Natural killer cell (primary cell): ENCODE measurements at regions not wholly inside any gene's neighbourhood (a gene's known extent, or its start where the extent isn't known, plus 50 kb on each side); places are given as distances from the start of the nearest gene placed in this dataset.

ENCODE experiments used
- ATAC-seq, 3 donors: fragments of 150-1000 bp in 2 of 3; fragments of 200-7000 bp in 1 of 3; cut with Tn5 transposase; 1 replicate in 1 of 3; 2 replicates in 2 of 3; pipeline ENCODE4 v1.10.0; 2021; ENCODE audit warnings: mild to moderate bottlenecking in 2 of 3, moderate library complexity in 2 of 3
- DNase-seq, 2 donors: peaks; one replicate each; pipeline versions ENCODE4 v3.0.0 to v3.0.0-alpha.2; 2013 to 2021; ENCODE audit warnings: mixed read lengths in 1 of 2
- H3K27ac ChIP-seq: one replicate; pipeline ENCODE4 v1.5.1; 2013; ENCODE audit warnings: mild to moderate bottlenecking, low read length
- H3K27me3 ChIP-seq: one replicate; pipeline ENCODE4 v1.6.1; 2013; ENCODE audit warnings: low read length; ENCODE audit not compliant: control insufficient read depth, insufficient read depth
- H3K36me3 ChIP-seq: one replicate; pipeline ENCODE4 v1.6.1; 2013; ENCODE audit warnings: low read length; ENCODE audit not compliant: control insufficient read depth, insufficient read depth
- H3K4me1 ChIP-seq: one replicate; pipeline ENCODE4 v1.6.1; 2013; ENCODE audit warnings: low read length; ENCODE audit not compliant: control insufficient read depth, insufficient read depth
- H3K4me3 ChIP-seq: one replicate; pipeline ENCODE4 v1.5.1; 2013; ENCODE audit warnings: low read length
- H3K9me3 ChIP-seq: one replicate; pipeline ENCODE4 v1.6.1; 2013; ENCODE audit warnings: low read length; ENCODE audit not compliant: control insufficient read depth, insufficient read depth
- H3K27ac Mint-ChIP-seq, 2 donors: one replicate each; pipeline ENCODE4 v1.8.0; 2022; ENCODE audit warnings: mild to moderate bottlenecking in 2 of 2, mixed read lengths in 2 of 2, moderate library complexity in 1 of 2
- H3K27me3 Mint-ChIP-seq, 2 donors: one replicate each; pipeline ENCODE4 v1.8.0; 2022; ENCODE audit warnings: low read depth in 2 of 2, mixed read lengths in 2 of 2
- H3K36me3 Mint-ChIP-seq: one replicate; pipeline ENCODE4 v1.8.0; 2022; ENCODE audit warnings: mixed read lengths
- H3K4me1 Mint-ChIP-seq, 2 donors: one replicate each; pipeline ENCODE4 v1.8.0; 2022; ENCODE audit warnings: mixed read lengths in 2 of 2
- H3K4me3 Mint-ChIP-seq: one replicate; pipeline ENCODE4 v1.8.0; 2022; ENCODE audit warnings: mild to moderate bottlenecking, moderate library complexity, mixed read lengths
- H3K9me3 Mint-ChIP-seq, 2 donors: one replicate each; pipeline ENCODE4 v1.8.0; 2022; ENCODE audit warnings: mixed read lengths in 2 of 2
- CTCF ChIP-seq: fragments of 200-600 bp; IDR thresholded peaks from one replicate; pipeline ENCODE4 v1.8.0; 2022; ENCODE audit warnings: antibody characterized with exemption
- WGBS: methylation state at CpG from one replicate; pipeline ENCODE4 v1.1.7; 2013; ENCODE audit warnings: missing lambda C conversion rate; ENCODE audit not compliant: insufficient coverage; 5-methylcytosine and 5-hydroxymethylcytosine counted together
- intact Hi-C: fragments of 100-400 bp; cut with micrococcal nuclease; formaldehyde crosslinking; loops from one replicate; pipeline ENCODE4 v1.14.2; 2022

- Mint-ChIP-seq H3K9me3 (no peaks in the 10 kb centered on the region), H3K4me1 (no peaks in the 10 kb centered on the region), H3K27me3 (peaks cover 0 to 4% of the 10 kb centered on the region in 2 donors), H3K36me3 (no peaks in the 10 kb centered on the region), H3K27ac (no peak overlapping the region), H3K4me3 (no peak overlapping the region)
- Histone ChIP-seq H3K4me1 (no peaks in the 10 kb centered on the region), H3K27ac (no peak overlapping the region), H3K36me3 (no peaks in the 10 kb centered on the region), H3K9me3 (no peaks in the 10 kb centered on the region), H3K27me3 (no peaks in the 10 kb centered on the region), H3K4me3 (no peak overlapping the region)
- no peak for ATAC-seq
- 67% methylated on average over 10 of the region's 13 CpGs for WGBS
- intact Hi-C loops: no loop called here
- no peak for TF ChIP-seq CTCF
- no peak for DNase-seq
Measured at GRCh38 chr2:72010647-72011369, 136.9 kb downstream of the CYP26B1 start.

GRCh38 chr2:72008608-72009007, 139.1 kb downstream of the CYP26B1 start:
- intact Hi-C loops: no loop called here
- H3K4me3 Mint-ChIP-seq: no peak overlapping the region

GRCh38 chr2:72007402-72007801, 140.3 kb downstream of the CYP26B1 start:
- Mint-ChIP-seq H3K36me3 (no peaks in the 10 kb centered on the region), H3K9me3 (no peaks in the 10 kb centered on the region), H3K4me1 (no peaks in the 10 kb centered on the region), H3K27me3 (peaks cover 0 to 4% of the 10 kb centered on the region in 2 donors), H3K4me3 (no peak overlapping the region), H3K27ac (no peak overlapping the region)
- WGBS: 80% methylated on average over 9 of the region's 9 CpGs
- no peaks in the 10 kb centered on the region for H3K9me3 ChIP-seq
- no peak overlapping the region for H3K27ac ChIP-seq
- no peak overlapping the region for H3K4me3 ChIP-seq
- no peak for DNase-seq
- no peak for TF ChIP-seq CTCF
- H3K4me1 ChIP-seq: no peaks in the 10 kb centered on the region
- H3K36me3 ChIP-seq: no peaks in the 10 kb centered on the region
- H3K27me3 ChIP-seq: no peaks in the 10 kb centered on the region
- ATAC-seq: no peak
- intact Hi-C loops: no loop called here

More at GRCh38 chr2:72008608-72009007, 139.1 kb downstream of the CYP26B1 start:
- Mint-ChIP-seq H3K9me3 (no peaks in the 10 kb centered on the region), H3K36me3 (no peaks in the 10 kb centered on the region), H3K4me1 (no peaks in the 10 kb centered on the region), H3K27me3 (peaks cover 0 to 4% of the 10 kb centered on the region in 2 donors), H3K27ac (no peak overlapping the region)
- WGBS: 86% methylated on average over 10 of the region's 10 CpGs
- H3K27me3 ChIP-seq: no peaks in the 10 kb centered on the region
- H3K36me3 ChIP-seq: no peaks in the 10 kb centered on the region
- no peaks in the 10 kb centered on the region for H3K9me3 ChIP-seq
- TF ChIP-seq CTCF: no peak
- H3K4me1 ChIP-seq: no peaks in the 10 kb centered on the region
- H3K4me3 ChIP-seq: no peak overlapping the region
- DNase-seq: no peak
- H3K27ac ChIP-seq: no peak overlapping the region
- ATAC-seq: no peak
